Activated CD8-positive, alpha-beta memory T cell treated with anti-CD3 and anti-CD28 coated beads, Interleukin-2, amount 10 ng/mL, durations not matched to agents 7 days and 5 days (primary cell): ENCODE measurements at regions not wholly inside any gene's neighbourhood (a gene's known extent, or its start where the extent isn't known, plus 50 kb on each side); places are given as distances from the start of the nearest gene placed in this dataset.

Source experiments
- ATAC-seq: fragments of 150-1000 bp; cut with Tn5 transposase; one replicate; pipeline ENCODE4 v1.10.0; 2021; ENCODE audit warnings: moderate library complexity
- CTCF ChIA-PET: fragments of 350-600 bp; sonication (Branson Sonifier 250); formaldehyde crosslinking; loops from one replicate; lab custom pipeline; 2021; ENCODE audit warnings: antibody characterized with exemption; lab: Charles Lee
- DNase-seq: peaks from one replicate; pipeline ENCODE4 v3.0.0-alpha.2; 2020
- H3K27ac Mint-ChIP-seq: one replicate; pipeline ENCODE4 v1.8.0; 2021; ENCODE audit warnings: mild to moderate bottlenecking, mixed read lengths
- H3K27me3 Mint-ChIP-seq: one replicate; pipeline ENCODE4 v1.8.0; 2021; ENCODE audit warnings: mixed read lengths
- H3K36me3 Mint-ChIP-seq: one replicate; pipeline ENCODE4 v1.8.0; 2021; ENCODE audit warnings: mild to moderate bottlenecking, mixed read lengths
- H3K4me1 Mint-ChIP-seq: one replicate; pipeline ENCODE4 v1.8.0; 2021; ENCODE audit warnings: mixed read lengths
- H3K4me3 Mint-ChIP-seq: one replicate; pipeline ENCODE4 v1.8.0; 2021; ENCODE audit warnings: mild to moderate bottlenecking, moderate library complexity, mixed read lengths
- H3K9me3 Mint-ChIP-seq: one replicate; pipeline ENCODE4 v1.8.0; 2022; ENCODE audit warnings: low read depth, mixed read lengths

DNA sequence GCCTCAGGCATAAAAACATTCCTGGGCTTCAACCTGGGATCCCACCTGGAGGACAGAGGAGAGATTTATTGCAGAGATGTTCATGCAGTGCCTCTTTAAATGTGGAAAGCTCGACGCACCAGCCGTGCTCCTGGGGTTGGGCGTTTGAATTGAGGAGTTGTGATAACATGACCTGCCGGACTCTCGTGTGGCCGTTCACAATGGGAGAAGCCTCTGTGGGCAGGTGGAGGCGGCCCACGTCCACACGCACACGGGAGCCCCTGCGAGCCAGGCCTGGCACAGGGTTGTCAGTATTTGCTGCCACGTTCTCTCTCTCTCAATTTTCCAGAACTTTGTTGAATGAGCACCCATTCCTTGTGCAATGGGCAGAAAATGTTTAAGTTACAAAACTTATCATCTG is 58.3 kb upstream of the PPARA start:
- no peak for ATAC-seq
- no peak for DNase-seq
- H3K4me1 Mint-ChIP-seq: peaks cover 8% of the 10 kb centered on the region
- H3K9me3 Mint-ChIP-seq: no peaks in the 10 kb centered on the region
- CTCF ChIA-PET: interaction anchor here (0.8 kb wide), 1 partner anchor 86 kb away, joined by 3 read pairs; no protein-coding TSS in a partner anchor
- no peak overlapping the region for H3K27ac Mint-ChIP-seq
- H3K4me3 Mint-ChIP-seq: no peak overlapping the region
- H3K27me3 Mint-ChIP-seq: no peaks in the 10 kb centered on the region
- H3K36me3 Mint-ChIP-seq: no peaks in the 10 kb centered on the region

DNA sequence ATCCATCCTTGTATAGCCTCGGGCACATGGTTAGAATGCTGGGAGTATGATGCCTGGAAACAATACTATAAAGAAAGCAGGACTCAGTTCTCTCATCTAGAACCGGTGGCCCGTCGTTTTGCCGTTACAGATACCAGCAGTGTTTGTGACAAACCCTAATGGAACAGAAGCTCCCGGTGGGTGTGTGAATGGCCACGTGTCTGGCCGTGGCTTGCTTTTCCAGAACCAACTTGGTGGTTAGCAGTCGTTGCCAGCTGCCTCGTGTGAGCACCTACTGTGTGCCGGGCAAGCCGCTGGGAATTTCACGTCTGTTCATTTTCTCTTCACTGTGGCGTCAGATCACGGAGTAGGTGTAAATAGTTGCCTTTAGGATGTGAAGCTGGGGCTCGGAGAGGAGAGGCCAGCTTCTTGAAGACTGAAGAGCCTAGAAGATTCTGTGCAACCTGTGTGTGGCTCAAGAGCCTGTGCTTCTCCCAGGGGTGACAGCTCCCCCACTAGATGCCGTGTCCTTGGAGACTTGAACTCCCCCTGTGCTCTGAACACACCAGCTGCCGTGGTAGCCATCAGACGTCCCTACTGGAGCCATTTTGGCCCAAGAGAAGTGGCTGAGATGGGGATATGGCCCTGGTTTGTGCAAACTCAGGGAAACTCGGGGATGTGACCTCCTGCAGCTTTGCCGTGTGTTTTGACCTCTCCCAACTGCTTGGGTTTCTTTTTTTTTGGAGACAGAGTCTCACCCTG is 57.5 kb upstream of the PPARA start:
- Mint-ChIP-seq H3K27me3 (no peaks in the 10 kb centered on the region), H3K4me3 (no peak overlapping the region), H3K36me3 (no peaks in the 10 kb centered on the region), H3K9me3 (no peaks in the 10 kb centered on the region), H3K27ac (no peak overlapping the region), H3K4me1 (peaks cover 8% of the 10 kb centered on the region)
- CTCF ChIA-PET: no interaction called here
- no peak for ATAC-seq
- DNase-seq: no peak

DNA sequence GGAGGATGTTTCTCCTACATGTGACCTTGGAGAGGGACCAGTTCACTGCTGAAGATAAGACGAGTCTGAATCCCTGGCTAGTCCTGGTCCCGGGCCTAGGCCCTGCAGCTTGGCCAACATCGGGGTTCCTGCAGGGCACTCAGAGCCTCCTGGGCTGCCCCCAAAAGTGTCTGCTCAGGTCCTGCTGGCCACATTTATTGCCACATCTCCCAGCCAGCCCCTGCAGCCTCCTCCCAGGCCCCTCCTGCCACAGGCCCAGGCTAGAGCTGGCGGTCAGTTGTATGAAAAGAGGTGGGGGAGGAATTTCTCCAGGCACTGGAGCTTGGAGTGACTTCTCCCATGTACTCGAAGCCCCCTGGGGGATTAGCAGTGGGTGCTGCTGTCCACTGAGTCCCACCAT is 56.5 kb upstream of the PPARA start:
- no peaks in the 10 kb centered on the region for H3K9me3 Mint-ChIP-seq
- H3K27me3 Mint-ChIP-seq: no peaks in the 10 kb centered on the region
- CTCF ChIA-PET: no interaction called here
- DNase-seq (no peak), ATAC-seq (no peak)
- no peaks in the 10 kb centered on the region for H3K36me3 Mint-ChIP-seq
- peaks cover 8% of the 10 kb centered on the region for H3K4me1 Mint-ChIP-seq
- H3K27ac Mint-ChIP-seq: no peak overlapping the region
- H3K4me3 Mint-ChIP-seq: no peak overlapping the region

DNA sequence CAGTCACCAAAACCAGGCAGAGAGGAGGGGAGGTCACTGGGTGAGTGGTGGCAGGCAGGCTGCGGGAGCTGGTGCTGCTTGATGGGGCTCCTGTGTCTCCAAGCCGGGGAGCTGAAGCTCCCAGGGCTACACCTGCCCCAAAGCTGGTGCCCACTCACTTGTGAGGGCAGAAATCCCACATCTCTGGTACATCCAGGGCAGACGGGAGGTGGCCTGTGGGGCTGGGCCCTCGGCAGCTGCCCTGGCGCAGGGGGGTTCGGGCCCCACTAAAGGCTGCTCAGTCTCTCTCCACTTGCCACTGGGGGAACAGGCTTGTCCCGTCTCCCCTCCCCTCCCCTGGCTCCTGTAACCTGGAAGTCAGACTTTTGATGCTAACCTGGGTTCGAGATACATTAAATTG is 55.6 kb upstream of the PPARA start:
- H3K27ac Mint-ChIP-seq: no peak overlapping the region
- H3K36me3 Mint-ChIP-seq: no peaks in the 10 kb centered on the region
- DNase-seq (no peak), ATAC-seq (no peak)
- H3K27me3 Mint-ChIP-seq: no peaks in the 10 kb centered on the region
- CTCF ChIA-PET: interaction anchor here (0.8 kb wide), 1 partner anchor 88 kb away, joined by 4 read pairs; no protein-coding TSS in a partner anchor
- H3K9me3 Mint-ChIP-seq: no peaks in the 10 kb centered on the region
- peaks cover 8% of the 10 kb centered on the region for H3K4me1 Mint-ChIP-seq
- H3K4me3 Mint-ChIP-seq: no peak overlapping the region

DNA sequence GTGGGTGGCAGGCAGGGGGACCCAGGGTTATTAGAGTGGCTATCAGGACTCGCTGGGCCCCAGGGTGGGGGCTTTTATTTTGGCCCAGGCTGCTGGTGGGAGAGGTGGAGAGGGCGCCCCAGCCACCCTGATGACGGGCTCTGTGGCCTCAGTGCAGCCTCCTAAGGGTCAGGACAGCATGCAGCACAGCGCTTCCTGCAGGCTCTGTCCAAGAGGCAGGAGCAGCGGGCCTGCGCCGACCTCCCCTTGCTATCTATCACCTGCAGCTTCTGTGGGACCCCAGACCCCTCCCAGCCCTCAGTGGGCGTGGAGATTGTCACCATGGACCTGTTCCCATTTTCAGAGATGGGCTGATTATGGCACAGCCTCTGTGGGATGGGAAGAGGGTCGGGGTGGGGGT is 54.3 kb upstream of the PPARA start:
- no peak overlapping the region for H3K4me3 Mint-ChIP-seq
- H3K9me3 Mint-ChIP-seq: no peaks in the 10 kb centered on the region
- CTCF ChIA-PET: no interaction called here
- H3K27ac Mint-ChIP-seq: no peak overlapping the region
- no peaks in the 10 kb centered on the region for H3K27me3 Mint-ChIP-seq
- no peak for ATAC-seq
- H3K4me1 Mint-ChIP-seq: peaks cover 6% of the 10 kb centered on the region
- H3K36me3 Mint-ChIP-seq: no peaks in the 10 kb centered on the region
- no peak for DNase-seq

DNA sequence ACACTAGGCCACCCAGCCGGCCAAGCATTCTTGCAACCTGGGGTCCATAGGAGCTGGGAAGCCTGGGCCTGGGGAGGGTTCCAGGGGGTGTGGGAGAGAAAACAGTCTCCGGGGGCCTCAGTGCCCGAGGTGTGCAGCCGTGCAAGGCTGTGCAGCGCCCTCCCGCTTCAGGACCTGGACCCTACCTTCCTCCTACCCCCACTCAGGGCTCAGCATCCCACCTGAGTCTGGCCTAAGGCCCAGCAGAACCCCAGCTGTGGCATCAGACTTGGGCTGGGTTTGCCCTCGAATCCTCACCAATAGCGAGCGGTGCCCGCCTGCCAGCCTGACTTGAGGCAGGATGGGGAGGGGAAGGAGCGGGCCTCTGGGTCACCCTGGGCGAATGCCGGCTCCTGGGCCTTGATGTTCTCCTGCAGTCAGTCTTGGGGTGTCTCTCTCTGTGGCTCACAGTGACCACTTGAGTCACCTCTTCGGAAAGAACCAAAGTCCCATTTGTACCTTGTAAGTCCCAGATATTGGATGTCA is 53.6 kb upstream of the PPARA start:
- DNase-seq (no peak), ATAC-seq (no peak)
- Mint-ChIP-seq H3K4me3 (no peak overlapping the region), H3K9me3 (no peaks in the 10 kb centered on the region), H3K27ac (no peak overlapping the region), H3K36me3 (no peaks in the 10 kb centered on the region), H3K4me1 (no peaks in the 10 kb centered on the region), H3K27me3 (no peaks in the 10 kb centered on the region)
- CTCF ChIA-PET: no interaction called here

DNA sequence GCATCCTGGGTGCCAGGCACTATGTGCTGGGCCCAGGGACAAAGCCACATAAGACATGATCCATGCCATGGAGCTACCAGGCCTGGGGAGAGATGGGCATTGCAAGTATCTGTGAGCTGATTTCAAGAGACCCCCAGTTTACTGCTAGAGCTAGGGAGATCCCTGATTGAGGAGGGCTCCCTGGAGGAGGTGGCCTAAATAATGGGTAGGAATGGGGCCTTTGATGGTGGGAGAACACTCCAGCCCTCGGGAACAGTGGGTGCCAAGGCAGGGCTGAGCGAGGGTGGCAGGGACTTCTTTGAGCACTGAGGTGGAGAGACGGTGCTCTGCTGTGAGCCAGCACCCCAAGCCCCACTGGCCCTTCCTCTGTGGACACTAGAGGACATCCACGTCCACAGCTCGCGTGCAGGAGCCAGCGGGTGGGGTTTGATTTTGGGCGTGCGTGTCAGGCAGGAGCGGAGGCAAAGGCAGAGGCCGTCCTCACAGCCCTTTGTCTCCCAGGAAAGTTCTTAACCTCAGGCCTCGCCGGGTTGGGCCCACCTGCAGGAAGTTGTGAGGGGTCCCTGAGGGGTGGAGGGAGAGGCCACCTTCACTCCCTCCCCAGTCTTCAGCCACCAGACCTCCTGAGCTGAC is 52.9 kb upstream of the PPARA start:
- CTCF ChIA-PET: interaction anchor here (1.5 kb wide), 1 partner anchor 92 kb away, joined by 7 read pairs; no protein-coding TSS in a partner anchor
- H3K36me3 Mint-ChIP-seq: no peaks in the 10 kb centered on the region
- H3K27me3 Mint-ChIP-seq: no peaks in the 10 kb centered on the region
- H3K27ac Mint-ChIP-seq: no peak overlapping the region
- H3K4me3 Mint-ChIP-seq: no peak overlapping the region
- ATAC-seq (no peak), DNase-seq (no peak)
- no peaks in the 10 kb centered on the region for H3K4me1 Mint-ChIP-seq
- no peaks in the 10 kb centered on the region for H3K9me3 Mint-ChIP-seq

DNA sequence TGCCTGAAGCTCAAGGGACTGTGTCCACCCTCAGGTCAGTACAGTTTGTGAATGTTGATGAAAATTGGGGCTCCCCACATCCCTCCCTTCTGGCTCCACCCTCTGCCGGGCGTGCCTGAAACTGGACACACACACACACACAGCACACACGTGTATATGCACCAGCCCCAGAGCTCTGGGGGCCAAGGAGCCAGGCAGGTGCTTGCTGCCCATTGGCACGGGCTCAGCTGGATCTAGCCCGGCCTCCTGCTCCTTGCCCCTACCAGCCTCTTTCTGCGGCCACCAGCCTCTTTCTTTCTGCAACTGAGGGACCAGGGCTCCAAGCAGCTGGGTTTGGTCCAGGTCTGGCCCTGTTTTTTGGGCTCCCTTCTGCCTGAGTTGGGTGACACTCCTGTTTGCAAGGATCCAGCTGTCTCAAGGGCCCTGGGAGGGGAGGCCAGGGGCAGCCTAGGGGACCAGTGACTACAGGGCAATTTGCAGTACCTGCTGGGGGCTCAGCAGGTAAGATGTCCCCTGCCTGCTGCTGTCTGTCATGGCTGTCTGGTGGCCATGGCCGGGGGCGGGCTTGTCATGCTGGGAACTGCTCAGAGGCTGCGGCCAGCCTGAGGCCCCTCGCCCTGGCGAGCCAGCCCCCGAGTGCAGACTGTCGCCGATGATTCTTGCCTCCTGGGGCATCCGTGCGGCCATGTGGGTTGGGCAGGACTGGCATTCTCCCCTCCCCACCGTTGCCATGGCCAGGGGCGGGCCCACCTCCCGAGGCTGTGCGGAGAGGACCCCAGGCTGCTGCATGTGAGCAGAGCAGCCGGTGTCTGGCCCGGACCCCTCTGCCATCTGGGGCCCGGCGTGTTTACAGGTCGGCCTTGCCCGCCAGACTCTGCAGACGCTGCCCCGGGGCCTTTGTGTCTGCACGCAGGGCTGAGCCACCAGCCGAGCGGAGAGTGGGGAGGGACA is 51.5 kb upstream of the PPARA start:
- CTCF ChIA-PET: interaction anchor here (1.5 kb wide), 1 partner anchor 93 kb away, joined by 7 read pairs; no protein-coding TSS in a partner anchor
- no peak for ATAC-seq

DNA sequence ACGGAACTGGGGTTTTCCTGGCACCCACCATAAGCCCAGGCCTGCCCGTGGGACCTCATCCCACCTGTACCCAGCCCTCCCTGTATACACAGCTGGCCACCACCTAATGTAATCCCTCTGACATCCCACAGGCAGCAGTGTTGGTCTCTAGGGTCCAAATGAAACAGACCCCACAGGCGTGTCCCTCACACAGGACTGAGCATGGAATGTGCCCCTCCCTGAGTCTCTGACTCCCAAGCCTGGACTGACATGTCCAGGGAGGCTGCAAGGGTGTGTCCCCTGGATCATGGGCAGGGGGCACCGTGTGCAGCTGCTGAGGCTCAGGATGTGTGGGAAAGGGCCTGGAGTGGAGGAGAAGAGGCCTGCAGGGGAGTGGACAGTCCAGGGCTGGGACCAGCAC is 50.6 kb upstream of the PPARA start:
- no peak for ATAC-seq
- no peaks in the 10 kb centered on the region for H3K27me3 Mint-ChIP-seq

More for the DNA sequence above, 51.5 kb upstream of the PPARA start:
- Mint-ChIP-seq H3K9me3 (no peaks in the 10 kb centered on the region), H3K27me3 (no peaks in the 10 kb centered on the region), H3K4me3 (no peak overlapping the region), H3K4me1 (no peaks in the 10 kb centered on the region), H3K36me3 (no peaks in the 10 kb centered on the region), H3K27ac (no peak overlapping the region)
- DNase-seq: no peak

DNA sequence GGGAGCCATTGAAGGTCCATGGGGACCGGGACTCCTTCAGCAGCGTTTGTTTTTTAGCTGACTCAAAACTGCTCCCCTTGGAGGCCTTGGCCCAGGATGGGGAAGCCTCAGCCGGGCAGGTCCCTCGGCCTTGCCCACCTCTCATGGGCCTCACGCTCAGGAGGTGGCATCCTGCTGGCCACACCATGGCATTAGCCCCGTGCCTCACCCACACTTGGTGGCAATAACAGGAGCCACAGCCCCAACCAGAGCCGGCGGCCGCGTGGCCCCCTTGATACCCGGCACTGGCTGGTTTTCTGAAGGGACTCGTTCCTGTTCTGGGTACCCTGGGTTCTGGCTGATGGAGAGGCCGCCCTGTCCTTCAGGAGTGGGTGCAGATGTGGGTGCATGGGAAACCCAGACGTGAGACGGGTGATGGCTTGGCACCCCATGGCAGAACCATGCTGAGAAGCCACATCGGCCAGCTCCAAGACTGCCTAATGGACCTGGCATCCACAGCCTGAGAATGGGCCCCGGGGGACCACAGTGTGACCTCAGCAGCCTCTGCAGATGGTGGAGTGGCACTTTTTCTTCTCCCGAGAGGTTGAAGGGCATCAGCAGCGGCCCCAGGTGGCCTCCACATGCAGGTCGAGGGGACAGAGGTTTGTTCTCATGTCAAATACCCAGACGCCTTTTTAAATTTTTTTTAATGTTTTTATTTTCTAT is 49.8 kb upstream of the PPARA start:
- Mint-ChIP-seq H3K4me1 (no peaks in the 10 kb centered on the region), H3K4me3 (no peak overlapping the region), H3K9me3 (no peaks in the 10 kb centered on the region), H3K27me3 (no peaks in the 10 kb centered on the region), H3K36me3 (no peaks in the 10 kb centered on the region), H3K27ac (no peak overlapping the region)
- CTCF ChIA-PET: interaction anchor here (2.0 kb wide), 1 partner anchor 94 kb away, joined by 8 read pairs; no protein-coding TSS in a partner anchor
- ATAC-seq: no peak
- DNase-seq: no peak

More for the DNA sequence above, 50.6 kb upstream of the PPARA start:
- Mint-ChIP-seq H3K27ac (no peak overlapping the region), H3K9me3 (no peaks in the 10 kb centered on the region), H3K4me1 (no peaks in the 10 kb centered on the region), H3K36me3 (no peaks in the 10 kb centered on the region), H3K4me3 (no peak overlapping the region)
- CTCF ChIA-PET: no interaction called here
- DNase-seq: no peak
